Panc1 (cell line): ENCODE measurements at regions not wholly inside any gene's neighbourhood (a gene's known extent, or its start where the extent isn't known, plus 50 kb on each side); places are given as distances from the start of the nearest gene placed in this dataset.

Experiments used
- ATAC-seq: fragments of 200-7000 bp; cut with Tn5 transposase; 2 replicates; pipeline ENCODE4 v1.9.1; 2020; ENCODE audit warnings: mild to moderate bottlenecking, moderate library complexity
- BruUV-seq: library from RNA; stranded (reverse); fragments of 400-500 nt; replicated peaks from 2 replicates; lab custom pipeline; 2021; lab: Mats Ljungman, UMichigan
- CTCF ChIA-PET: fragments of 300-600 bp; sonication (Branson Sonifier 250); formaldehyde crosslinking; loops from one replicate; lab custom pipeline; 2022; ENCODE audit warnings: antibody characterized with exemption; lab: Charles Lee
- POLR2A ChIA-PET: fragments of 300-600 bp; sonication (Branson Sonifier 250); formaldehyde crosslinking; loops from one replicate; lab custom pipeline; 2022; ENCODE audit warnings: antibody characterized with exemption; lab: Charles Lee
- DNase-seq: peaks from one replicate; pipeline ENCODE4 v3.0.0-alpha.2; 2010; ENCODE audit warnings: low read depth, low spot score
- H3K27ac ChIP-seq: 2 replicates; pipeline ENCODE4 v1.5.1; 2011; ENCODE audit warnings: mild to moderate bottlenecking, low read length, inconsistent platforms
- H3K27me3 ChIP-seq: fragments of 200-500 bp; sonication (Bioruptor generic); 2 replicates; pipeline ENCODE4 v1.6.0; 2014; ENCODE audit warnings: low read length, inconsistent platforms; ENCODE audit not compliant: control insufficient read depth, insufficient read depth
- H3K36me3 ChIP-seq: fragments of 200-500 bp; sonication (Bioruptor generic); 2 replicates; pipeline ENCODE4 v1.5.1; 2014; ENCODE audit warnings: inconsistent platforms, mild to moderate bottlenecking, low read length, moderate library complexity; ENCODE audit not compliant: control insufficient read depth, insufficient read depth
- H3K4me1 ChIP-seq: 2 replicates; pipeline ENCODE4 v1.5.1; 2011; ENCODE audit warnings: inconsistent platforms, mild to moderate bottlenecking, low read length, moderate library complexity; ENCODE audit not compliant: control insufficient read depth, insufficient read depth
- H3K4me3 ChIP-seq, 2 experiments: 2 replicates each; pipeline ENCODE4 v1.5.1; 2011 to 2012; ENCODE audit warnings: low read depth in 2 of 2, low read length in 2 of 2, mild to moderate bottlenecking in 2 of 2, inconsistent platforms in 1 of 2, moderate library complexity in 1 of 2
- H3K9me3 ChIP-seq: fragments of 200-500 bp; sonication (Bioruptor generic); 2 replicates; pipeline ENCODE4 v1.5.1; 2014; ENCODE audit warnings: low read depth, mild to moderate bottlenecking, inconsistent platforms, low read length, moderate library complexity; ENCODE audit not compliant: control insufficient read depth, insufficient read depth
- POLR2AphosphoS5 ChIP-seq: IDR thresholded peaks from 2 replicates; pipeline ENCODE4 v1.6.1; 2012; ENCODE audit warnings: mild to moderate bottlenecking, low read depth, low read length, moderate library complexity
- SIN3A ChIP-seq: IDR thresholded peaks from 2 replicates; pipeline ENCODE4 v1.6.1; 2012; ENCODE audit warnings: low read depth, mild to moderate bottlenecking, low read length, moderate library complexity, borderline replicate concordance; ENCODE audit not compliant: insufficient read depth
- TCF7L2 ChIP-seq: IDR thresholded peaks from 2 replicates; pipeline ENCODE4 v1.6.1; 2011; ENCODE audit warnings: mild to moderate bottlenecking, low read depth, low read length, inconsistent platforms
- in situ Hi-C: cut with HindIII; loops from 2 replicates; pipeline ENCODE4 v1.10.0; 2016; ENCODE audit warnings: low sequenced_read_pairs, low pct_unique_long_range_greater_than_20kb
- intact Hi-C: fragments of 100-400 bp; cut with micrococcal nuclease; formaldehyde crosslinking; loops from one replicate; pipeline ENCODE4 v1.10.0; 2022; ENCODE audit not compliant: unreplicated experiment
- TF ChIP-seq, protein P1 (sequence below): fragments of 450-650 bp; IDR thresholded peaks from 2 replicates; pipeline ENCODE4 v1.5.1; 2017; ENCODE audit warnings: mild to moderate bottlenecking
- TF ChIP-seq, protein P2 (sequence below), 2 experiments: IDR thresholded peaks; 2 replicates each; pipeline ENCODE4 v1.6.1; 2011 to 2012; ENCODE audit warnings: low read depth in 2 of 2, control low read depth in 1 of 2, low read length in 1 of 2, mild to moderate bottlenecking in 1 of 2, moderate library complexity in 1 of 2; ENCODE audit not compliant: insufficient read depth in 1 of 2

DNA sequence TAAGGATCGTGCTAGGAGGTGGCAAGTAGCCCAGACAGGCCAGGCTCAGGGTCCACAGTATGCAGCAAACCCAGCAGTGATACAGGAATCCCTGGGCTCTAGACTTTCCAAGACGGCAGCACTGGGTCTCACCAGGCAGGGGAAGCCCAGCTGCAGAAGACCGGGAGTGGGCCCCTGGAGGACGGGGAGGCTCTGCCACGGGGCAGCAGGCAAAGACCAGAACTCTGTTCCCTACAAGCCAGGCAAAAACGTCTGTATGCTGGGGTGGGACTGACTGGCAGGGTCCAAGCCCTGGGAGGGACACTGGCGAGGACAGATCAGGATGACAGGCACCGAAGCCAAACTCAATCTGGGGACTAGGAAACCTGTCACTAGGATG, 98.9 kb upstream of the SEC11C start:
- TF ChIP-seq, protein P1, sequence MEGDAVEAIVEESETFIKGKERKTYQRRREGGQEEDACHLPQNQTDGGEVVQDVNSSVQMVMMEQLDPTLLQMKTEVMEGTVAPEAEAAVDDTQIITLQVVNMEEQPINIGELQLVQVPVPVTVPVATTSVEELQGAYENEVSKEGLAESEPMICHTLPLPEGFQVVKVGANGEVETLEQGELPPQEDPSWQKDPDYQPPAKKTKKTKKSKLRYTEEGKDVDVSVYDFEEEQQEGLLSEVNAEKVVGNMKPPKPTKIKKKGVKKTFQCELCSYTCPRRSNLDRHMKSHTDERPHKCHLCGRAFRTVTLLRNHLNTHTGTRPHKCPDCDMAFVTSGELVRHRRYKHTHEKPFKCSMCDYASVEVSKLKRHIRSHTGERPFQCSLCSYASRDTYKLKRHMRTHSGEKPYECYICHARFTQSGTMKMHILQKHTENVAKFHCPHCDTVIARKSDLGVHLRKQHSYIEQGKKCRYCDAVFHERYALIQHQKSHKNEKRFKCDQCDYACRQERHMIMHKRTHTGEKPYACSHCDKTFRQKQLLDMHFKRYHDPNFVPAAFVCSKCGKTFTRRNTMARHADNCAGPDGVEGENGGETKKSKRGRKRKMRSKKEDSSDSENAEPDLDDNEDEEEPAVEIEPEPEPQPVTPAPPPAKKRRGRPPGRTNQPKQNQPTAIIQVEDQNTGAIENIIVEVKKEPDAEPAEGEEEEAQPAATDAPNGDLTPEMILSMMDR, result no peak
- TF ChIP-seq POLR2AphosphoS5, result no peak
- TF ChIP-seq, protein P2, sequence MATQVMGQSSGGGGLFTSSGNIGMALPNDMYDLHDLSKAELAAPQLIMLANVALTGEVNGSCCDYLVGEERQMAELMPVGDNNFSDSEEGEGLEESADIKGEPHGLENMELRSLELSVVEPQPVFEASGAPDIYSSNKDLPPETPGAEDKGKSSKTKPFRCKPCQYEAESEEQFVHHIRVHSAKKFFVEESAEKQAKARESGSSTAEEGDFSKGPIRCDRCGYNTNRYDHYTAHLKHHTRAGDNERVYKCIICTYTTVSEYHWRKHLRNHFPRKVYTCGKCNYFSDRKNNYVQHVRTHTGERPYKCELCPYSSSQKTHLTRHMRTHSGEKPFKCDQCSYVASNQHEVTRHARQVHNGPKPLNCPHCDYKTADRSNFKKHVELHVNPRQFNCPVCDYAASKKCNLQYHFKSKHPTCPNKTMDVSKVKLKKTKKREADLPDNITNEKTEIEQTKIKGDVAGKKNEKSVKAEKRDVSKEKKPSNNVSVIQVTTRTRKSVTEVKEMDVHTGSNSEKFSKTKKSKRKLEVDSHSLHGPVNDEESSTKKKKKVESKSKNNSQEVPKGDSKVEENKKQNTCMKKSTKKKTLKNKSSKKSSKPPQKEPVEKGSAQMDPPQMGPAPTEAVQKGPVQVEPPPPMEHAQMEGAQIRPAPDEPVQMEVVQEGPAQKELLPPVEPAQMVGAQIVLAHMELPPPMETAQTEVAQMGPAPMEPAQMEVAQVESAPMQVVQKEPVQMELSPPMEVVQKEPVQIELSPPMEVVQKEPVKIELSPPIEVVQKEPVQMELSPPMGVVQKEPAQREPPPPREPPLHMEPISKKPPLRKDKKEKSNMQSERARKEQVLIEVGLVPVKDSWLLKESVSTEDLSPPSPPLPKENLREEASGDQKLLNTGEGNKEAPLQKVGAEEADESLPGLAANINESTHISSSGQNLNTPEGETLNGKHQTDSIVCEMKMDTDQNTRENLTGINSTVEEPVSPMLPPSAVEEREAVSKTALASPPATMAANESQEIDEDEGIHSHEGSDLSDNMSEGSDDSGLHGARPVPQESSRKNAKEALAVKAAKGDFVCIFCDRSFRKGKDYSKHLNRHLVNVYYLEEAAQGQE (IDR thresholded peaks at IDR 0.05; ENCODE audit: insufficient read depth in 1 of 2, low read depth in 2 of 2, low read length in 1 of 2), result no peak
- no peak for TF ChIP-seq TCF7L2
- no peak for TF ChIP-seq SIN3A
- CTCF ChIA-PET, result no interaction called here

DNA sequence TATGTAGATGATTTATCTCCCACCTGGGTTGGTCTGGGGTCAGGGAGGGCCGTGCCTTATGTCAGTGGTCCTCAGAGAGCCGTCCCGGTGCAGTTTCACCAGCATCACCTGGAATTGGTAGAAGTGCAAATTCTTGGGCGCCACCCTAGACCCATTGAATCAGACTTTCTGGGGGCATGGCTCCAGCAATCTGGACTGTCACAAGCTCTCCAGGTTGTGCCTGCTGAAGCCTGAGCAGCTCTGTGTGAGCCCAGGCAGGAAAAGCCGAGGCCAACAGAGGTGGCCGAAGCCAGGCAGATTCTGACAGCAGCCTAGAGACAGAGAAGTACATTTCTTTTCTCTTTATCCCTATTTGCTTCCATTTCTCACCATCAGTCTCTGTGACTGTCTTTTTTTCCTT, 98.4 kb upstream of the SEC11C start:
- Histone ChIP-seq H3K4me1 (no peaks in the 10 kb centered on the region), H3K27me3 (no peaks in the 10 kb centered on the region), H3K27ac (no peak overlapping the region), H3K4me3 (no peak overlapping the region), H3K36me3 (no peaks in the 10 kb centered on the region), H3K9me3 (no peaks in the 10 kb centered on the region)
- DNase-seq (no peak), ATAC-seq (no peak)
- no TSS peak for BruUV-seq
- intact Hi-C loops (no loop called here), in situ Hi-C loops (no loop called here)
- TF ChIP-seq, protein P2 (IDR thresholded peaks at IDR 0.05; ENCODE audit: insufficient read depth in 1 of 2, low read depth in 2 of 2, low read length in 1 of 2), result no peak
- TF ChIP-seq, protein P1, result no peak
- TF ChIP-seq POLR2AphosphoS5 (no peak), TCF7L2 (no peak), SIN3A (no peak)
- ChIA-PET POLR2A (no interaction called here), CTCF (no interaction called here)

More for the DNA sequence above, 98.9 kb upstream of the SEC11C start:
- POLR2A ChIA-PET, result no interaction called here
- no peak for ATAC-seq
- no peak overlapping the region for H3K4me3 ChIP-seq
- H3K36me3 ChIP-seq, result no peaks in the 10 kb centered on the region
- H3K27ac ChIP-seq, result no peak overlapping the region
- DNase-seq, result no peak
- no TSS peak for BruUV-seq
- intact Hi-C loops (no loop called here), in situ Hi-C loops (no loop called here)
- no peaks in the 10 kb centered on the region for H3K27me3 ChIP-seq
- no peaks in the 10 kb centered on the region for H3K9me3 ChIP-seq
- no peaks in the 10 kb centered on the region for H3K4me1 ChIP-seq
